H1 (cell line): ENCODE measurements at regions not wholly inside any gene's neighbourhood (a gene's known extent, or its start where the extent isn't known, plus 50 kb on each side); places are given as distances from the start of the nearest gene placed in this dataset.

Experiments used
- BRCA1 ChIP-seq: IDR thresholded peaks from 2 replicates; pipeline ENCODE4 v1.6.1; 2012; ENCODE audit warnings: low read depth, low read length, improper control_type of control experiment
- CEBPB ChIP-seq: IDR thresholded peaks from 2 replicates; pipeline ENCODE4 v1.6.1; 2012; ENCODE audit warnings: low read depth, low read length
- CTCF ChIP-seq, 3 experiments: IDR thresholded peaks; 1 replicate in 2 of 3; 2 replicates in 1 of 3; pipeline versions ENCODE4 v1.5.1 to v1.6.1; 2011; ENCODE audit warnings: low read length in 3 of 3, mild to moderate bottlenecking in 3 of 3, inconsistent platforms in 2 of 3, low read depth in 1 of 3, moderate library complexity in 1 of 3; ENCODE audit not compliant: insufficient read depth in 1 of 3; ENCODE audit errors: control extremely low read depth in 1 of 3
- MAFK ChIP-seq: IDR thresholded peaks from 2 replicates; pipeline ENCODE4 v1.6.1; 2012; ENCODE audit warnings: low read depth, mild to moderate bottlenecking, improper control_type of control experiment, low read length
- POLR2AphosphoS5 ChIP-seq: IDR thresholded peaks from 2 replicates; pipeline ENCODE4 v1.6.1; 2011; ENCODE audit warnings: low read depth, low read length
- SIRT6 ChIP-seq: IDR thresholded peaks from one replicate; pipeline ENCODE4 v1.7.1; 2012; ENCODE audit warnings: low read length, inconsistent platforms
- SP1 ChIP-seq: IDR thresholded peaks from 2 replicates; pipeline ENCODE4 v1.6.1; 2011; ENCODE audit warnings: low read depth, low read length
- YY1 ChIP-seq: IDR thresholded peaks from 2 replicates; pipeline ENCODE4 v1.6.1; 2011; ENCODE audit warnings: low read depth, mild to moderate bottlenecking, low read length

- TF ChIP-seq CTCF (IDR thresholded peaks at IDR 0.05; ENCODE audit: control extremely low read depth in 1 of 3, insufficient read depth in 1 of 3, low read depth in 1 of 3, low read length in 3 of 3) (no peak), SIRT6 (no peak), BRCA1 (no peak), POLR2AphosphoS5 (no peak), YY1 (no peak), SP1 (no peak), CEBPB (no peak), MAFK (no peak)
Measured at GRCh38 chr13:86710896-86711295, 911.7 kb upstream of the SLITRK6 start (continued).
